Spleen (tissue), 11 donors: ENCODE measurements at regions not wholly inside any gene's neighbourhood (a gene's known extent, or its start where the extent isn't known, plus 50 kb on each side); places are given as distances from the start of the nearest gene placed in this dataset.
"Not testable (repeated sequence)": the region's sequence is repeated elsewhere in the genome, so short reads cannot be mapped to it uniquely, and the experiment has no call there.

Experiments used
- DNase-seq: peaks from one replicate; pipeline ENCODE4 v3.0.0-alpha.2; 2020
- H3K27ac ChIP-seq, 8 donors: fragments of 200-600 bp; sonication (generic) in 7 of 8; 1 replicate in 4 of 8; 2 replicates in 4 of 8; pipeline versions ENCODE4 v1.5.0 to v1.8.0; 2016 to 2021; ENCODE audit warnings: inconsistent platforms in 4 of 8, mild to moderate bottlenecking in 4 of 8, moderate library complexity in 1 of 8
- H3K27me3 ChIP-seq, 7 donors: fragments of 200-600 bp; sonication (generic) in 6 of 7; replicated peaks in 1 of 7; 1 replicate in 4 of 7; 2 replicates in 3 of 7; pipeline versions ENCODE4 v1.5.0 to v1.8.0; 2016 to 2021; ENCODE audit warnings: inconsistent platforms in 3 of 7, mild to moderate bottlenecking in 1 of 7
- H3K36me3 ChIP-seq, 6 donors: fragments of 200-600 bp; sonication (generic) in 5 of 6; 1 replicate in 4 of 6; 2 replicates in 2 of 6; pipeline versions ENCODE4 v1.5.0 to v1.8.0; 2016 to 2021; ENCODE audit warnings: inconsistent platforms in 2 of 6
- H3K4me1 ChIP-seq, 6 donors: fragments of 200-600 bp; sonication (generic) in 5 of 6; 1 replicate in 3 of 6; 2 replicates in 3 of 6; pipeline versions ENCODE4 v1.5.0 to v1.8.0; 2016 to 2021; ENCODE audit warnings: inconsistent platforms in 3 of 6
- H3K4me3 ChIP-seq, 8 donors: fragments of 200-600 bp; sonication (generic) in 7 of 8; 1 replicate in 4 of 8; 2 replicates in 4 of 8; pipeline versions ENCODE4 v1.5.0 to v1.8.0; 2016 to 2021; ENCODE audit warnings: inconsistent platforms in 4 of 8, mild to moderate bottlenecking in 4 of 8, moderate library complexity in 2 of 8
- H3K9me3 ChIP-seq, 8 donors: fragments of 200-600 bp; sonication (generic) in 7 of 8; 1 replicate in 4 of 8; 2 replicates in 4 of 8; pipeline versions ENCODE4 v1.5.0 to v1.8.0; 2016 to 2021; ENCODE audit warnings: inconsistent platforms in 4 of 8
- CTCF ChIP-seq, 11 experiments: fragments of 200-600 bp in 7 of 11; fragments of 450-650 bp in 4 of 11; sonication (generic) in 4 of 11; IDR thresholded peaks in 8 of 11; conservative IDR thresholded peaks in 3 of 11; 1 replicate in 7 of 11; 2 replicates in 4 of 11; pipeline versions ENCODE4 v1.4.0 to v1.8.0; 2016 to 2021; ENCODE audit warnings: antibody characterized with exemption in 11 of 11, inconsistent platforms in 4 of 11, mild to moderate bottlenecking in 1 of 11
- POLR2A ChIP-seq, 3 donors: fragments of 450-650 bp; IDR thresholded peaks; one replicate each; pipeline ENCODE4 v1.5.1; 2017; ENCODE audit warnings: antibody characterized with exemption in 3 of 3, mild to moderate bottlenecking in 1 of 3
- POLR2AphosphoS5 ChIP-seq, 3 donors: sonication (generic); formaldehyde crosslinking; IDR thresholded peaks; one replicate each; pipeline ENCODE4 v1.5.1; 2017; ENCODE audit warnings: antibody characterized with exemption in 3 of 3
- WGBS, 5 donors: extraction: QIAGEN DNeasy Blood & Tissue Kit in 3 of 5; methylation state at CpG; one replicate each; pipeline versions ENCODE4 v1.1.5 to v1.1.7; 2013 to 2018; 5-methylcytosine and 5-hydroxymethylcytosine counted together
- intact Hi-C: fragments of 100-400 bp; cut with DNase I; formaldehyde crosslinking; loops from one replicate; pipeline ENCODE4 v1.15.0; 2023; ENCODE audit warnings: low total_unique reads
- donor health status: healthy with polysubstance abuse.
- donor health status: DM: no; HTN: no; CAD: no; lungs with moderate emphysema.
- donor health status: DM: no; HTN: no; CAD: no.
- donor health status: Bipolar disorder and iron deficiency.
- donor health status: healthy.
- donor health status: DM: no; HTN: no; CAD: no.
- donor health status: DM: yes; HTN: yes; CAD: no.

GRCh38 chr3:112759210-112759609 is 87.5 kb downstream of the CD200R1L start:
- TF ChIP-seq POLR2A (IDR thresholded peaks at IDR 0.05) (no peak), CTCF (IDR thresholded peaks at IDR 0.05 in 8 of 11, conservative IDR thresholded peaks at IDR 0.05 in 3 of 11) (no peak), POLR2AphosphoS5 (IDR thresholded peaks at IDR 0.05) (no peak)
- WGBS, 5 donors: 89 to 97% (median 96%) methylated on average over 1 of the region's 1 CpG

GRCh38 chr3:112757197-112757596 is 89.5 kb downstream of the CD200R1L start:
- Histone ChIP-seq H3K36me3 (no peaks in the 10 kb centered on the region), H3K4me3 (no peak overlapping the region), H3K27ac (no peak overlapping the region), H3K9me3 (peaks cover 0 to 29% (median 17%) of the 10 kb centered on the region in 8 donors), H3K27me3 (no peaks in the 10 kb centered on the region), H3K4me1 (no peaks in the 10 kb centered on the region)
- TF ChIP-seq POLR2AphosphoS5 (IDR thresholded peaks at IDR 0.05) (no peak), POLR2A (IDR thresholded peaks at IDR 0.05) (no peak), CTCF (IDR thresholded peaks at IDR 0.05 in 8 of 11, conservative IDR thresholded peaks at IDR 0.05 in 3 of 11) (no peak)
- DNase-seq: no peak
- intact Hi-C loops: no loop called here
- 84 to 97% (median 91%) methylated on average over 1 of the region's 1 CpG for WGBS, 5 donors

More at GRCh38 chr3:112759210-112759609, 87.5 kb downstream of the CD200R1L start:
- DNase-seq: no peak
- Histone ChIP-seq H3K4me1 (no peaks in the 10 kb centered on the region), H3K9me3 (peaks cover 0 to 29% (median 17%) of the 10 kb centered on the region in 8 donors), H3K27me3 (no peaks in the 10 kb centered on the region), H3K36me3 (no peaks in the 10 kb centered on the region), H3K27ac (no peak overlapping the region), H3K4me3 (no peak overlapping the region)
- intact Hi-C loops: no loop called here

- H3K27me3 ChIP-seq: no peaks in the 10 kb centered on the region
- 54 to 71% (median 63%) methylated on average over 4 of the region's 4 CpGs for WGBS, 5 donors
- intact Hi-C loops: no loop called here
- TF ChIP-seq POLR2AphosphoS5 (IDR thresholded peaks at IDR 0.05) (no peak), POLR2A (IDR thresholded peaks at IDR 0.05) (no peak), CTCF (IDR thresholded peaks at IDR 0.05 in 8 of 11, conservative IDR thresholded peaks at IDR 0.05 in 3 of 11) (no peak)
- DNase-seq: no peak
- peaks cover 0 to 29% (median 17%) of the 10 kb centered on the region in 8 donors for H3K9me3 ChIP-seq
- H3K4me1 ChIP-seq: no peaks in the 10 kb centered on the region
- H3K27ac ChIP-seq: no peak overlapping the region
- H3K36me3 ChIP-seq: no peaks in the 10 kb centered on the region
- no peak overlapping the region for H3K4me3 ChIP-seq
Measured at GRCh38 chr3:112755845-112756613, 90.6 kb downstream of the CD200R1L start.

GRCh38 chr3:112755046-112755445 is 91.6 kb downstream of the CD200R1L start:
- peaks cover 0 to 29% (median 17%) of the 10 kb centered on the region in 8 donors for H3K9me3 ChIP-seq
- H3K4me1 ChIP-seq, H3K27ac ChIP-seq, H3K27me3 ChIP-seq, H3K4me3 ChIP-seq, H3K36me3 ChIP-seq, DNase-seq, intact Hi-C loops: not testable (repeated sequence)
- WGBS, 5 donors: 86 to 95% (median 90%) methylated on average over 13 of the region's 13 CpGs
